ENCODE measurements at regions not wholly inside any gene's neighbourhood (a gene's known extent, or its start where the extent isn't known, plus 50 kb on each side); places are given as distances from the start of the nearest gene placed in this dataset.

- TF ChIP-seq ZFX (IDR thresholded peaks at IDR 0.05; ENCODE audit: borderline replicate concordance) (no peak), CTCF (IDR thresholded peaks at IDR 0.05) (no peak)
- H3K27ac ChIP-seq = no peak overlapping the region
Observed at GRCh38 chrY:19053806-19054205, 280.3 kb upstream of the HSFY2 start.

GRCh38 chrY:19051021-19051420 is 277.5 kb upstream of the HSFY2 start:
- TF ChIP-seq ZFX (IDR thresholded peaks at IDR 0.05; ENCODE audit: borderline replicate concordance) (no peak), CTCF (IDR thresholded peaks at IDR 0.05) (no peak)
- no peak overlapping the region for H3K27ac ChIP-seq

GRCh38 chrY:19042984-19043442 is 269.5 kb upstream of the HSFY2 start:
- H3K27ac ChIP-seq = no peak overlapping the region
- TF ChIP-seq ZFX (IDR thresholded peaks at IDR 0.05; ENCODE audit: borderline replicate concordance) = no peak
- no peak for TF ChIP-seq CTCF (IDR thresholded peaks at IDR 0.05)

- TF ChIP-seq CTCF (IDR thresholded peaks at IDR 0.05) (no peak), ZFX (IDR thresholded peaks at IDR 0.05; ENCODE audit: borderline replicate concordance) (no peak)
- no peak overlapping the region for H3K27ac ChIP-seq
Observed at GRCh38 chrY:19042306-19042958, 268.9 kb upstream of the HSFY2 start.

- TF ChIP-seq ZFX (IDR thresholded peaks at IDR 0.05; ENCODE audit: borderline replicate concordance) (no peak), CTCF (IDR thresholded peaks at IDR 0.05) (no peak)
- no peak overlapping the region for H3K27ac ChIP-seq
Observed at GRCh38 chrY:19026631-19027030, 253.1 kb upstream of the HSFY2 start.

- H3K27ac ChIP-seq = no peak overlapping the region
- no peak for TF ChIP-seq ZFX (IDR thresholded peaks at IDR 0.05; ENCODE audit: borderline replicate concordance)
- no peak for TF ChIP-seq CTCF (IDR thresholded peaks at IDR 0.05)
Observed at GRCh38 chrY:19023934-19024333, 250.4 kb upstream of the HSFY2 start.

GRCh38 chrY:19020193-19020592 is 246.7 kb upstream of the HSFY2 start:
- H3K27ac ChIP-seq = no peak overlapping the region
- no peak for TF ChIP-seq CTCF (IDR thresholded peaks at IDR 0.05)
- TF ChIP-seq ZFX (IDR thresholded peaks at IDR 0.05; ENCODE audit: borderline replicate concordance) = no peak
